ENCODE measurements at regions not wholly inside any gene's neighbourhood (a gene's known extent, or its start where the extent isn't known, plus 50 kb on each side); places are given as distances from the start of the nearest gene placed in this dataset.
A peak's percentile ranks its signal among the peaks of the same experiment; 100 is the strongest.

DNA sequence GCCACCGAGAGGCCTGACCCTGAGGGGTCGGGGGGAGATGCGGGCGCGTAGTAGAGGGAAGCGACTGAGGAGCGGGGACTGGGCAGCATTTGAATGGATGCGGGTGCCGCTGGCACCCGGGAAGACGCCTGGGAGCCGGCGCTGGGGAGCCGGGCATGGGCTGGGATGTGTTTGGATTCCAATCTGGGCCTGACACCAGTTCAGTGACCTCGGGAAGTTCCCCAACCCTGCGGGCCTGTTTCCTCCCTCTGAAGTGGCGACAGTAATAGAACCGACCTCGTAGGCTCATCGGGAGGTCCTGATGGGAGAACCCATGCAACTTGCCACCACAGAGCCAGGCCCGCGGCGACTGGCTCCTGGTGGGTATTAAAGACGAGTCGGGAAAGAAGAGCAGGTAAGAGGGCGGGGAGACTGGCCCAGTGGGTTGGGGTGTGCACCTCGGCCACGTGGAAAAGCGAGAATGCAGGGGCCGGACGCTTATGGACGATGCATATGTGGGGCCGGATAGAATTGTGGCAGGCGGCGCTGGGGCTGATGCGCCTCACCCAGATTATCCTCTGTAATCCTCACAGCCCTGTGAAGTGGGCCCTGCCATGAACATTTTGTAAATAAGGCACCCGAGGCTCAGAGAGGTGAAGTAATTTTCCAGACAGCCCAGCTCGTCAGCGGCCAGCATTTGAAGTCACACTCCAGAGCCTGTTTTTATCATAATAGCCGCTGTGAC, 105.8 kb downstream of the SLC16A1 start:
- TF ChIP-seq, protein P1, sequence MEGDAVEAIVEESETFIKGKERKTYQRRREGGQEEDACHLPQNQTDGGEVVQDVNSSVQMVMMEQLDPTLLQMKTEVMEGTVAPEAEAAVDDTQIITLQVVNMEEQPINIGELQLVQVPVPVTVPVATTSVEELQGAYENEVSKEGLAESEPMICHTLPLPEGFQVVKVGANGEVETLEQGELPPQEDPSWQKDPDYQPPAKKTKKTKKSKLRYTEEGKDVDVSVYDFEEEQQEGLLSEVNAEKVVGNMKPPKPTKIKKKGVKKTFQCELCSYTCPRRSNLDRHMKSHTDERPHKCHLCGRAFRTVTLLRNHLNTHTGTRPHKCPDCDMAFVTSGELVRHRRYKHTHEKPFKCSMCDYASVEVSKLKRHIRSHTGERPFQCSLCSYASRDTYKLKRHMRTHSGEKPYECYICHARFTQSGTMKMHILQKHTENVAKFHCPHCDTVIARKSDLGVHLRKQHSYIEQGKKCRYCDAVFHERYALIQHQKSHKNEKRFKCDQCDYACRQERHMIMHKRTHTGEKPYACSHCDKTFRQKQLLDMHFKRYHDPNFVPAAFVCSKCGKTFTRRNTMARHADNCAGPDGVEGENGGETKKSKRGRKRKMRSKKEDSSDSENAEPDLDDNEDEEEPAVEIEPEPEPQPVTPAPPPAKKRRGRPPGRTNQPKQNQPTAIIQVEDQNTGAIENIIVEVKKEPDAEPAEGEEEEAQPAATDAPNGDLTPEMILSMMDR (IDR thresholded peaks at IDR 0.05; ENCODE audit: unreplicated experiment), result no peak
- DNase-seq (ENCODE audit: unreplicated experiment), result peak; percentile 57
- no peaks in the 10 kb centered on the region for H3K27me3 Mint-ChIP-seq (ENCODE audit: insufficient read depth, unreplicated experiment)
- TSS peak; percentile 39 for BruUV-seq (replicated peaks)
- H3K36me3 Mint-ChIP-seq (ENCODE audit: insufficient read depth, unreplicated experiment), result no peaks in the 10 kb centered on the region
- POLR2A ChIA-PET, result no interaction called here
- H3K27ac Mint-ChIP-seq (ENCODE audit: low read depth, unreplicated experiment), result peak overlapping the region; percentile 46
- H3K4me3 Mint-ChIP-seq (ENCODE audit: unreplicated experiment), result peak overlapping the region; percentile 84
- H3K9me3 Mint-ChIP-seq (ENCODE audit: unreplicated experiment), result no peaks in the 10 kb centered on the region
- intact Hi-C loops (cut with micrococcal nuclease), result no loop called here
- H3K4me1 Mint-ChIP-seq (ENCODE audit: insufficient read depth, unreplicated experiment), result peaks cover 18% of the 10 kb centered on the region
- CTCF ChIA-PET, result interaction anchor here (0.7 kb wide), 3 partner anchors 204 to 1289 kb away, joined by 3 read pairs; no protein-coding TSS in a partner anchor

DNA sequence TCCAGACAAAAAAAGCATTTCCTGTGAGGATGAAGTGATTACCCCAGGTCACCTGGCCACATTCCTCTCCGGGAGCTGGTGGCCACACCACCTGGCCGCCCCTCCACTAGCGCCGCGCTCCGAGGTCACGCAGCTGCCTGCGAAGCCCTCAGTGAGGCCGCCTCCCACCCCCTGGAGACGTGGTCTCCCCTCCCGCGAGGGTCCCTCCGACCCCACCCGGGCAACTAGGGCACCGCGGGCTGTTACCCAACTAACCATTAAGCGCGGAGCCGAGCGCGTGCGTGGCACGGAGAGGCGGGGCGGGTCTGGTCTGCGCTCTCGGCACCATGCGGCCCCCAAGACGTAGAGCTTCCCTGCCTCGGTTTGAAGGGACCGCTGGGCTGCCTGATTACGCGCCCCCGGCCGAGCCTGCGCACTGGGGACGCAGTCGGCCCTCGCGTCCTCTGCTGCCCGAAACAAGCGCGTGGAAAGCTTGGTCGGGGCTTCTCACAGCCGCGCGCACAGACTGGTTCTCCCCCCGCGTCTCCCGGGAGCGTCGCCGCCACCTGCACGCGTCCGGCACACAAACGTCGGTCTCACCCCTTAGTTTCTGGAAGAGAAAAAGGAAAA, 106.5 kb downstream of the SLC16A1 start:
- Mint-ChIP-seq H3K9me3 (ENCODE audit: unreplicated experiment) (no peaks in the 10 kb centered on the region), H3K27me3 (ENCODE audit: insufficient read depth, unreplicated experiment) (no peaks in the 10 kb centered on the region), H3K4me1 (ENCODE audit: insufficient read depth, unreplicated experiment) (peaks cover 18% of the 10 kb centered on the region), H3K36me3 (ENCODE audit: insufficient read depth, unreplicated experiment) (no peaks in the 10 kb centered on the region), H3K4me3 (ENCODE audit: unreplicated experiment) (peak overlapping the region; percentile 84), H3K27ac (ENCODE audit: low read depth, unreplicated experiment) (peak overlapping the region; percentile 46)
- ChIA-PET CTCF (interaction anchor here (0.7 kb wide), 1 partner anchor 204 kb away, joined by 3 read pairs; no protein-coding TSS in a partner anchor), POLR2A (no interaction called here)
- intact Hi-C loops (cut with micrococcal nuclease), result no loop called here
- DNase-seq (ENCODE audit: unreplicated experiment), result peak; percentile 52
- BruUV-seq (replicated peaks), result no TSS peak
- TF ChIP-seq, protein P1 (IDR thresholded peaks at IDR 0.05; ENCODE audit: unreplicated experiment), result no peak

DNA sequence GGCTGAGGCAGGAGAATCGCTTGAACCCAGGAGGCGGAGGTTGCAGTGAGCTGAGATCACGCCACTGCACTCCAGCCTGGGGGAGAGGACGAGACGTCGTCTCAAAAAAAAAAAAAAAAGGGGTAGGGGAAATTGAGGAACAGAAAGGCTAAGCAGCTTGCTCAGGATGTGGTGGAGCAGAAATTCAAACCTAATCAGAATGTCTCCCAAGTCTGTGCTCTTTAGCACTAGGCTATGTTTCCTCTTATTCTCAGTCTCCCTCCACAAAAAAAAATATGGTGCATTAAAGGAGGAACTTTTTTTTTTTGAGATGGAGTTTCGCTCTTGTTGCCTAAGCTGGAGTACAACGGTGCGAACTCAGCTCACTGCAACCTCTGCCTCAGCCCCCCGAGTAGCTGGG, 114.2 kb downstream of the SLC16A1 start:
- Mint-ChIP-seq H3K4me1 (ENCODE audit: insufficient read depth, unreplicated experiment) (peaks cover 5% of the 10 kb centered on the region), H3K4me3 (ENCODE audit: unreplicated experiment) (no peak overlapping the region), H3K36me3 (ENCODE audit: insufficient read depth, unreplicated experiment) (no peaks in the 10 kb centered on the region), H3K27ac (ENCODE audit: low read depth, unreplicated experiment) (no peak overlapping the region), H3K9me3 (ENCODE audit: unreplicated experiment) (no peaks in the 10 kb centered on the region), H3K27me3 (ENCODE audit: insufficient read depth, unreplicated experiment) (no peaks in the 10 kb centered on the region)
- no TSS peak for BruUV-seq (replicated peaks)
- POLR2A ChIA-PET, result no interaction called here
- intact Hi-C loops (cut with micrococcal nuclease), result no loop called here
- no peak for DNase-seq (ENCODE audit: unreplicated experiment)
- TF ChIP-seq, protein P1 (IDR thresholded peaks at IDR 0.05; ENCODE audit: unreplicated experiment), result no peak
- CTCF ChIA-PET, result interaction anchor here (0.6 to 0.8 kb wide), 3 partner anchors 33 to 229 kb away, joined by 3 to 4 read pairs (median 3); no protein-coding TSS in a partner anchor

Data from MCF 10A (cell line).